ENCODE measurements at regions not wholly inside any gene's neighbourhood (a gene's known extent, or its start where the extent isn't known, plus 50 kb on each side); places are given as distances from the start of the nearest gene placed in this dataset.
"Not testable (repeated sequence)": the region's sequence is repeated elsewhere in the genome, so short reads cannot be mapped to it uniquely, and the experiment has no call there.

DNA sequence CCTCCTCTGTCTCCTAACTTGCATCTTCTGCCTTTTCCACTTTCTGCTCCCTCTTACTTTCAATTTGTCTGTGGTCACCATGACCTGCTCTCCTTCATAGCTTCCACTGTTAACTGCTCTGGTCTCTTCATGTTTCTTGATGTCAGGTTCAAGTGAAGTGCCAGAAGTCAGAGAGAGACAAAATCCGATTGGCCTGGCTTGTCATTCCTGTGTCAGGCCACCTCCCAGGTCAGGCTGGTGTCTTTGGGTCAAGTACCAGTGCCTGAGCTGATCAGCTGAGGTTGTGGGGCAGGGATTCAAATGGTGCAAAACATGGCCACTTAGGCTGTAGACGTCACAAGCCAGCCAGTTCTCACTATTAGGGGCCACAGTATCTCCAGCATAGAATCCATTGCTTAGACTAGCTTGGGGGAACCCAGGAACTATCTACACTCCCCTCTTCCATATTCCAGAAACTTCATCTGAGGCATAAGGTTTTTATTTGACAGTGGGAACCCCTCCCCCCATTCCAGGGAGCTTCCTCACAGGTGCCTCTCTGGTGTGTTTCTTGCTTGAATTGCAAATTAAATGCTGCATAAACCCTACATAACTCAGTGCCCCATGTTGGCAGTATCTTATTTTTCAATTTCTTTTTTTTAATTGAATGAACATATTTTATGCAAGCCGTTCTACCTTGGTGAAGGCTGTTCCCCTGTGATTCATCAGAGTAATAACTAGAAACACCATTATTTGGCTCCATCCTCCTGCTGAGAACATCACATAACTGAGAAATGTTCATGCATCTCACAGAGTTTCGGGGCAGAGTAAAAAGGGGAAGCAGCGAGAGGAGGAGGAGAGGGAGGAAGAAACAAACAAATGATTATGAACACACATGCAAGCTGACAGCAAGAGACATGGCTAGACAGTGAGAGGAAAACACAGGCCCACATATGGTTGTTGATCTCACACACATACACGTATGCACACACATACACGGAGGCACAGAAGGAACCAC, 175.8 kb downstream of the TLE3 start:
- Histone ChIP-seq H3K27ac (no peak overlapping the region), H3K9me3 (peaks cover 0 to 33% (median 0%) of the 10 kb centered on the region in 3 donors), H3K27me3 (peaks cover 3% of the 10 kb centered on the region), H3K36me3 (no peaks in the 10 kb centered on the region), H3K4me1 (no peaks in the 10 kb centered on the region), H3K4me3 (no peak overlapping the region)
- no peak for ATAC-seq
- WGBS, 2 donors (ENCODE audit: low coverage in 1 of 2), result 53 to 59% methylated on average over 3 to 6 of the region's 7 CpGs
- TF ChIP-seq POLR2AphosphoS5 (IDR thresholded peaks at IDR 0.05), result no peak
- no peak for TF ChIP-seq POLR2A (IDR thresholded peaks at IDR 0.05)
- no peak for TF ChIP-seq EP300 (IDR thresholded peaks at IDR 0.05)
- TF ChIP-seq, protein P1, sequence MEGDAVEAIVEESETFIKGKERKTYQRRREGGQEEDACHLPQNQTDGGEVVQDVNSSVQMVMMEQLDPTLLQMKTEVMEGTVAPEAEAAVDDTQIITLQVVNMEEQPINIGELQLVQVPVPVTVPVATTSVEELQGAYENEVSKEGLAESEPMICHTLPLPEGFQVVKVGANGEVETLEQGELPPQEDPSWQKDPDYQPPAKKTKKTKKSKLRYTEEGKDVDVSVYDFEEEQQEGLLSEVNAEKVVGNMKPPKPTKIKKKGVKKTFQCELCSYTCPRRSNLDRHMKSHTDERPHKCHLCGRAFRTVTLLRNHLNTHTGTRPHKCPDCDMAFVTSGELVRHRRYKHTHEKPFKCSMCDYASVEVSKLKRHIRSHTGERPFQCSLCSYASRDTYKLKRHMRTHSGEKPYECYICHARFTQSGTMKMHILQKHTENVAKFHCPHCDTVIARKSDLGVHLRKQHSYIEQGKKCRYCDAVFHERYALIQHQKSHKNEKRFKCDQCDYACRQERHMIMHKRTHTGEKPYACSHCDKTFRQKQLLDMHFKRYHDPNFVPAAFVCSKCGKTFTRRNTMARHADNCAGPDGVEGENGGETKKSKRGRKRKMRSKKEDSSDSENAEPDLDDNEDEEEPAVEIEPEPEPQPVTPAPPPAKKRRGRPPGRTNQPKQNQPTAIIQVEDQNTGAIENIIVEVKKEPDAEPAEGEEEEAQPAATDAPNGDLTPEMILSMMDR (IDR thresholded peaks at IDR 0.05), result no peak

GRCh38 chr15:69924531-69924930, 173.2 kb downstream of the TLE3 start:
- Histone ChIP-seq H3K27ac (no peak overlapping the region), H3K4me3 (no peak overlapping the region), H3K9me3 (peaks cover 0 to 33% (median 0%) of the 10 kb centered on the region in 3 donors), H3K27me3 (peaks cover 3% of the 10 kb centered on the region), H3K4me1 (no peaks in the 10 kb centered on the region), H3K36me3 (no peaks in the 10 kb centered on the region)
- TF ChIP-seq POLR2AphosphoS5 (IDR thresholded peaks at IDR 0.05) (no peak), POLR2A (IDR thresholded peaks at IDR 0.05) (no peak), EP300 (IDR thresholded peaks at IDR 0.05) (no peak)
- TF ChIP-seq, protein P1 (IDR thresholded peaks at IDR 0.05), result no peak
- WGBS, 2 donors (ENCODE audit: low coverage in 1 of 2), result 67 to 76% methylated on average over 1 of the region's 1 CpG
- no peak for ATAC-seq

DNA sequence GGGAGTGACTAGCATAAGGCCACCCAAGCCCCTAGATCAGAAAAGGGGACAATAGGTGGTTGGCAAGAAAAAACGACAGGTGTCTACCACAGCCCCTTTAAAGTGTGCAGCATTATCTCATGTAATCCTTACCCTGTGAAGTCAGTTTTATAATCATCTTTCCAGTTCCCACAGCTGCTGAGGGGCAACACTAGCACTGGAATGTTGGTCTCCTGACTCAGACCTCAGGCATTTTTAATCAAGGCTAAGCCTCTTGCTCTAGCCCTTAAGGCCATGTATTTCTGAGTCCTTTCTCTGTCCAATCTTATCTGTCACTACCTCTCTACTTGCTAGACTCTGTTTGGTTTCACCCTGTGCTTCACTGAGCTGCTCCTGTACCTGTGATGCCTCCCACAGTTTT, 171.7 kb downstream of the TLE3 start:
- TF ChIP-seq POLR2A (IDR thresholded peaks at IDR 0.05), result no peak
- Histone ChIP-seq H3K9me3 (peaks cover 0 to 33% (median 0%) of the 10 kb centered on the region in 3 donors), H3K4me1 (no peaks in the 10 kb centered on the region), H3K36me3 (no peaks in the 10 kb centered on the region), H3K4me3 (no peak overlapping the region), H3K27me3 (peaks cover 3% of the 10 kb centered on the region), H3K27ac (no peak overlapping the region)
- WGBS, 2 donors (ENCODE audit: low coverage in 1 of 2), result 100% methylated on average over 1 of the region's 1 CpG
- no peak for ATAC-seq

DNA sequence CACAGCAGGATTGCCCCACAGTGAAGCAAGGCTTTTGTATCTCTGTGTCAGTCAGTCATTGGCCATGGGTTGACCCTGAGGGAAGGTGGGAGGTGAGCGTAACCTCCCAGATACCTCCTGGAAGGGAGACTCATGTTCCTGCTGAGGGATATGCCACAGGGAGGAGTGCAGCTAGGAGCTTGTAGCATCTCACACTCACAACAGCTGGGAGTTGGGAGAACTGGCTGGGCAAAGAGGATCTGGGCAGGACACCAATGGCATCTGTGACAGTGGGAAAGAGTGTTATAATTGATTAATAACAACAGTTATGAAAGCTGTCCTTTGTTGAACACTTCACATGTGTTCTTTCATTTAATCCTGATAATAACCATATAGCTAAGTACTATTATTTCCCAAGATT, 171.0 kb downstream of the TLE3 start:
- WGBS, 2 donors (ENCODE audit: low coverage in 1 of 2), result 20 to 100% methylated on average over 1 of the region's 1 CpG
- Histone ChIP-seq H3K4me3 (no peak overlapping the region), H3K27me3 (peaks cover 3% of the 10 kb centered on the region), H3K9me3 (peaks cover 0 to 33% (median 0%) of the 10 kb centered on the region in 3 donors), H3K36me3 (no peaks in the 10 kb centered on the region), H3K4me1 (no peaks in the 10 kb centered on the region), H3K27ac (no peak overlapping the region)
- ATAC-seq, result no peak
- TF ChIP-seq POLR2AphosphoS5 (IDR thresholded peaks at IDR 0.05) (no peak), POLR2A (IDR thresholded peaks at IDR 0.05) (no peak), EP300 (IDR thresholded peaks at IDR 0.05) (no peak)
- TF ChIP-seq, protein P1 (IDR thresholded peaks at IDR 0.05), result no peak

GRCh38 chr15:69928890-69929289, 168.8 kb downstream of the TLE3 start:
- ATAC-seq, H3K36me3 ChIP-seq: not testable (repeated sequence)
- 80% methylated on average over 1 of the region's 2 CpGs; no CpG with 5 or more reads in 1 of the 2 donors for WGBS, 2 donors (ENCODE audit: low coverage in 1 of 2)

More at GRCh38 chr15:69928890-69929289, 168.8 kb downstream of the TLE3 start:
- H3K27me3 ChIP-seq, H3K4me1 ChIP-seq, H3K27ac ChIP-seq, H3K4me3 ChIP-seq: not testable (repeated sequence)
- H3K9me3 ChIP-seq, result peaks cover 0 to 19% (median 0%) of the 10 kb centered on the region in 3 donors

Measured in gastroesophageal sphincter (tissue), 4 donors.